Left cardiac atrium (tissue), 4 donors: ENCODE measurements at regions not wholly inside any gene's neighbourhood (a gene's known extent, or its start where the extent isn't known, plus 50 kb on each side); places are given as distances from the start of the nearest gene placed in this dataset.

ENCODE experiments used
- ATAC-seq, 2 donors: fragments of 200-7000 bp; cut with Tn5 transposase; one replicate each; pipeline ENCODE4 v1.9.1; 2020; ENCODE audit warnings: mild to moderate bottlenecking in 2 of 2, moderate library complexity in 2 of 2
- DNase-seq: peaks from one replicate; pipeline ENCODE4 v3.0.0-alpha.2; 2020
- intact Hi-C, 2 donors: fragments of 100-400 bp; cut with DNase I; formaldehyde crosslinking; loops; one replicate each; pipeline versions ENCODE4 v1.14.1 to v1.15.1; 2022 to 2023
- donor health status: DM: no; HTN: yes; CAD: no.
- donor health status: DM: no; HTN: yes; CAD: no; lungs with severe emphysema.
- donor health status: DM: yes; HTN: yes; CAD: no.
- donor health status: Dilated cardiomyopathy.

DNA sequence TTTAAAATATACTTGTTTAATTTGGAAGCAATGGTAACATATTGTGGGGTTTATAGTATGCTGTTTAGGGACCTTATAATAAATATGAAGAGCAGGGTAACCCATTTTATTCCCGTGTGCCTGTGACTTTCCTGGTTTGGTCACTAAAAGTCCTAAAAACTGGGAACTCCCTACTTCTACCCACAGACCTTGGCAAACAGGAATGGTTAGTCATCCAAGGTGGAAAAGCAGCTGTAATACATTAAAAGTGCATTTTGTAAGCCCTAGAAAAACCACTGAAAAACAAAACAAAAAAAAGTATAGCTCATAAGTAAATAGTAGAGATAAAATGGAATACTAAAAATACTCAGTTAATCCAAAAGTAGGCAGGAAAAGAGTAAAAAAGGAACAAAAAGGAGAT, 538.9 kb downstream of the LMO4 start:
- DNase-seq (no peak), ATAC-seq (no peak)
- intact Hi-C loops, result no loop called here

DNA sequence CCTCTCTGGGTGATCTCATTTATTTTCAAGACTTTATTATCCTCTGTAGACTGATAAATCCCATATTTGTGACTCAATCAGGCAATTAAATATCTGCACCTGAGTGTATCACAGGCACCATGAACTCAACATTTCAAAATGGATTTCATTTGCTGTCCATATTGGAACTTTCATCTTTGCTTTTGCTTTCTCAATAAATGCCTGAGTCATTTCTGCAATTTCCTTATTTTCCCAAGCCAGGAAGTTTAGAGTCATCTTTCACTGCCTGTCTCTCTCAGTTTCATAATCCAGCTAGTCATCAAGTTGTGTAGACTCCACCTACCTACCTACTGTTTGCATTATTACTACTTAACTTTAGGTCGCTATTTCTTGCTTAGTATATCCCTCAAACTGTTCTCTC, 540.9 kb downstream of the LMO4 start:
- DNase-seq (no peak), ATAC-seq (peak in 1 of 2 donors; percentile 73)
- intact Hi-C loops, result no loop called here

DNA sequence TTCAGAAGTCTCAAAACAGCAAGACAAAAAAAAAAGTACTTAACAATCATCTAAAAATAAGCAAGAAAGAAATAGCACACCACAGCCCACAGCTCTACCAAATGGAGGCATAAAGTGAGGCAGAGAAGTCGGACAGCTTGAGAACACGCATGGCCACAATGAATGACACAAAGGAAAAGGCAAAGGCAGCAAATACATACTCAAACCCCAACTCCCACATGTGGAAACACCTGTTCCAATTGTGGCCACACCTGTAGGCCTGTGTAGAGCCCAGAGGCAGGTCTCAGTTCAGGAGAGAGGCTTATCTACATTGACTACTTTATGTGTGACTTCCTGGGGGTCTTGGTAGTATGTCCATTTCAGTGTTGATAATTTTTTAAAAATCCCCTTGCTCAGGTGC, 543.5 kb downstream of the LMO4 start:
- DNase-seq (no peak), ATAC-seq (no peak)
- intact Hi-C loops, result no loop called here

- ATAC-seq, result no peak
- DNase-seq, result no peak
- intact Hi-C loops, result no loop called here
These were observed 544.0 kb downstream of the LMO4 start for GRCh38 chr1:87872692-87873091.

DNA sequence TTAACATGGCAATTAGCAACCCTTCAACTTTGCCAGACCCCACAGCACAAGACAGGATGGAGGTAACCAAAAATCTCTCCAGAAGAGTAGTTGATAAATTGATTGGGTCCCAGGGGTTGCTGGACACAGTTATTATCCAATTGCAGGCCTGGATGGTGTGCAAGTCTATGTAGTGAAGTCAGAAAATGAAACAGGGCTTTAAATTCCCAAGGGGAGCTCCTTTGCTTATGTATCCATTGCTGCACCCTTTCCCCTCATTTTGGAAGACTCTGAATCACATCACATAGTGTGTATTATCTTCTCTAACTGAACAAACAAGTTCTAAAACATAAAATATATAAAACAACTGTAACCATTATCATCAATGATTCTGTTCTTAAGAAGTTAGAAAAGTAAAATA, 550.2 kb downstream of the LMO4 start:
- no peak for DNase-seq
- intact Hi-C loops, result no loop called here
- no peak for ATAC-seq

DNA sequence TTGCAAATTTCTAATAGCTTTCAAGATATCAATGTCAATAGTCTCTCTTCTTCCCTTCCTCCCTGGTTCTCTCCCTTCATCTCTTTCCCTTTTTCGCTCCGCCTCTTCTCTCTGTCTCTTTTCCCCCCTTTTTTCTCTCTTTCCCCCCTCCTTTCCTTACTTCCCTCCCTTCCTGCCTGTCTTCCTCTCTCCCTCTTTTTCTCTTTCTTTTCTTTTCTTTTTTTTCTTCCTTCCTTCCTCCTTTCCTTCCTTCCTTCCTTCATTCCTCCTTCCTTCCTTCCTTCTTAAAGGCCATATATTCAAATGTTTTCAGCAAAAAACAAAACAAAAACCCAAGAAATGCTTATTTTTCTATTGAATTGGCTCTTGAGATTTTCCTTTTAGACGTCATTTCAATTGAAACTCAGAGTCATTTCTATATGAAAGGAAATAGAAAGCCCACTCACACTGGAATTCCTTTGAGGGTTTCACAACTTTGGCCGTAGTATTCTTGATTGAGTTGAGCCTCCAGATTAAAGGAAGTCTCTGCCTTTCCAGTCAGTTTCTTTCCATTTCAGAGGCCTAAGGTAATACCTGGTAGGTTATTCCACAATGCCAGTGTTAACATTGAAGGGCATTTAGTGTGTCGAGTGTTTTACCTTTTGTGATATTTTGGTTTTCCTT, 551.5 kb downstream of the LMO4 start:
- no peak for DNase-seq
- intact Hi-C loops, result no loop called here
- no peak for ATAC-seq

DNA sequence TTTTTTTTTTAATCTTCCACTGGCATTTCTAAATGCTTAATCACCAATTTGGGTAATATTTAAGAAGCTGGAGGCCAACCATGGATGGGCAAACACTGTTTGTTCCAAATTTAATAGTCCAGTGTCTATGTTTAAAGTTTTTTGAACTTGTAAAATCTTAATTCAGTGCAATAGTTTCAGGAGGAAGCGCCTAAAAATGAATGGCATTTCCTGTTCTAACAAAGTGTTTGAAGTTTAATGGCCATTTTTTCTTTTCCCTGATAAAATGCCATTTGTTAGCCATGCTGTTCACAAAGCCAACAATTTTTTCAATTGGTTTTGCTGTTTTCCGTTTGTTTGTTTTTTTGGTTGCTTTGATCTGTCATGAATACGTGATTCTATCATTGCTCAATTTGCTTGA, 552.1 kb downstream of the LMO4 start:
- ATAC-seq (no peak), DNase-seq (no peak)
- intact Hi-C loops, result no loop called here

DNA sequence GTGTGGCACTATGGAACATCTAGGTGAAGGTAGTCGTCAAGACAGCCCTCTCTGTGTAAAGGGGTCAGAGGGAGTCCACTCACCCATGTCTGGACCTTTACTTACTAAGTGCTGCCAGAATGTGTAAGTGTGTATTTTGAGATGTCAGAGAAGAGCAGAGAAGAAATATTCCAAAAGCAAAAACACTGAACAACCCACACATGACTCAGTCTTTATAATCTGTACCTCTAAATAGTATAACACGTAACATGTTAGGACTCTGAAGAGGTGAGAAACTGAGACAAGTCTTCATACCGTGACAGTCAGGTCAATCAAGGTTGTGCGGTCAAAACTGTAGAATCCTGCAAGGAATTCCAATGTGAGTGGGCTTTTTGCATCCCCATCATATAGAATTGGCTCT, 555.2 kb downstream of the LMO4 start:
- ATAC-seq (no peak), DNase-seq (no peak)
- intact Hi-C loops, result no loop called here

GRCh38 chr1:87884581-87884980, 555.9 kb downstream of the LMO4 start:
- intact Hi-C loops, result no loop called here
- no peak for ATAC-seq
- DNase-seq, result no peak

GRCh38 chr1:87885278-87886025, 556.8 kb downstream of the LMO4 start:
- no peak for DNase-seq
- intact Hi-C loops, result no loop called here
- no peak for ATAC-seq

GRCh38 chr1:87887100-87887499, 558.4 kb downstream of the LMO4 start:
- intact Hi-C loops, result no loop called here
- ATAC-seq (no peak), DNase-seq (no peak)

DNA sequence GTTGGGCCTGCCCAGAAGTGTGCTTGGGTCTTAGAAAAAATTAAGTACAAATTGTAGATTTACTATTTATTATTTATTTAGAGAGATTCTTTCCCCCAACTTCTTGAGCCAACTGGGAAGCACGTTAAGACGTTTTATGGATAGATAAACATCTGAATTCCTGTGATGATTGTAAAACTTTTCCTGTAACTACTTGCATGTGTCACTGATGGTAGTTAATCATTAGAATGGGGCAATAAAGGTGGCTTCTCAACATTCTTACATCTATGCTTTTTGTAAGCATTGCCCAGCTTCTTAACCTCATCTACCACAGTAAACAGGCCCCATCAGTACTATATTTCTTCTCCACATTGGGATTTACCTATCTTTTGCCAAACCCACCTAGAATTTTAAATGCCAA, 559.8 kb downstream of the LMO4 start:
- DNase-seq (no peak), ATAC-seq (no peak)
- intact Hi-C loops, result no loop called here

GRCh38 chr1:87894062-87894461, 565.4 kb downstream of the LMO4 start:
- intact Hi-C loops, result no loop called here
- no peak for DNase-seq
- no peak for ATAC-seq

DNA sequence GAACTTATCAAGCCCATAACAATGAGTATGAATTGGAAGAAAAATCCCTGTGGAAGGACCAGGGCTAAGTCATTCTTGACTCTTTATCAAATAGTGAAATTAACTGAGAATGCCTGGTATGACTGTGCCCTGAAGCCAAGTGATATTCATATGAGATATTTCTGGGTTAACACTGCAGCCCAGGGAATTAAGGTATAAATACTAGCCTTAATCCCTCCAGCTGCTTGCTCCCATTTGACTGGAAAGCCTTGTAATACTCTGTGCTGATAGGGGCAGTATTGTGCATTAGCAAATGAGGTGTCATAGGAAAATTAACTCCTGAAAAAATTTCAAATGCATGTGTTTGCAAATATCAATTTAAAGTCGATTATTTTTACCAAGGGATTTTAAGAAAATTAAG, 568.8 kb downstream of the LMO4 start:
- ATAC-seq (no peak), DNase-seq (no peak)
- intact Hi-C loops, result no loop called here

DNA sequence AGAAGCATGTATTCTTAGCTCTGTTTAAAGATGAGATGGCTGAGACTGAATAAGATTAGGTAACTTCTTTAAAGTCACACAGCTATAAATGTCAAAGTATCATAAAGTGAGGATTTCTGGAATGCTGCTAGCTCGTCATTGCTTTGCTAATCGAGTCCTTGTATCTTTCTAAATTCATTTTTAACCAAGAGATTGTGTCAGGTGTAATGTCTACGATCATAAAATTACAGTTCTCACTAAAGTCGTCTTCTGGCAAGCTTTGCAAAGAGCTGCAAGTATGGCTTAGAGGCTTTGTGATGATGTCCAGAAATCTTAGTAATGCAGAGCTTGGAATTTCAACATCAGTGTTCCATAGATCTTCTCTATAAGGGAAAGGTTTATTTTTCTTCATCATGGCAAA, 569.8 kb downstream of the LMO4 start:
- intact Hi-C loops, result no loop called here
- ATAC-seq, result no peak

DNA sequence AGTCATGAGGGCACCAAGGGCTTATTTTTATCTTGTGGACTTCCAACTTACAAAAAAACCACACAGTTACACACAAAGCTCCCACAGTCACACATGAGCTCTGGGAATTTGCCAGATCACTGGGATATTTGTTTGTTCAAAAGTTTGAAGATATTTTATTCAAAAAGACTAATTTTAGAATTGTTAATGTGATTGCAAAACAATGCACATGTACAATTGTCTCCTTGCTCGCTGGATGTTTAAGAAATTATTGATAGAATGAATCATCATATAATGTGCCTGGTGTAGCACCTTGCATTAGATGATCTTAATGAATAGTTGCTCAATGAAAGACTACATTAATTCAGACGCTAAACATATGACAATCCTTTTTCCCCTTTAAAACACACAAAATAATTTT, 570.3 kb downstream of the LMO4 start:
- DNase-seq, result no peak
- no peak for ATAC-seq
- intact Hi-C loops, result no loop called here

More for the DNA sequence above, 569.8 kb downstream of the LMO4 start:
- no peak for DNase-seq

DNA sequence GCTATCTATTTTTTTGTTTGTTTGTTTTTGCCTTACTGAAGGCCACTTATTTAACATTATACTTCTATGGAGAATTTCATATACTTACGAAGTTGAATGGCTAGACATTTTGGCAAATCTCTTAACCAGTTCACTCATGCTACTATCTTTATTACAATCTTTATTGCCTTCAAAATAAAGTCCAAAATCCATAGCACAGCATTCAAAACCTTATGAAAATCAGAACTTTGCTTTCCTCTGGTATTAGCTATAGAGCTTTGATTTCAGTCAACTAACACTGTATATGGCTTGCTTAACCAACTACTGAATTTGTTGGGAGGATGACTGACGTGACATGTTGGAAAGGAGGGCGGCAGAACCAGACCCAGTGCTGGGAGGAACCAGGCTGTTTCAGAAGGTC, 571.1 kb downstream of the LMO4 start:
- intact Hi-C loops, result no loop called here
- DNase-seq (no peak), ATAC-seq (no peak)

DNA sequence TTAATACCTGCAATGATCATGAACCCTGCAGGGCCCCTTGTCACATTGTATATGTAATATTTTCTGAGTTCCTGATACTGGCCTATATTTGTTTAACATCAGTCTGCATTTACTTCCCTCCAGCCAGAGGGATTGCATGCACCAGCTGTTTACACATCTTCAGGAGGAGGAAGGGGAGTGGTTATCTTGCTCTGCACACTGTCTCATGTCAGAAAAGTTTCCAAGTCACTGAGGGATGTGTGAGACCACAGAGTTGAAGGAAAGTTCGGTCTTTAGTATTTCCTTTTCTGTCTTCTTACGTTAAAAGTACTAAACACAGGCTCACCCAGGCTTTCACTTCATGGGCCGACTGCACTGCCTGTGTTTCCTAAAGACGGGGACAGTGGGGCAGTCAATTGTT, 574.1 kb downstream of the LMO4 start:
- ATAC-seq (peak in 1 of 2 donors; percentile 77), DNase-seq (no peak)
- intact Hi-C loops, result no loop called here

DNA sequence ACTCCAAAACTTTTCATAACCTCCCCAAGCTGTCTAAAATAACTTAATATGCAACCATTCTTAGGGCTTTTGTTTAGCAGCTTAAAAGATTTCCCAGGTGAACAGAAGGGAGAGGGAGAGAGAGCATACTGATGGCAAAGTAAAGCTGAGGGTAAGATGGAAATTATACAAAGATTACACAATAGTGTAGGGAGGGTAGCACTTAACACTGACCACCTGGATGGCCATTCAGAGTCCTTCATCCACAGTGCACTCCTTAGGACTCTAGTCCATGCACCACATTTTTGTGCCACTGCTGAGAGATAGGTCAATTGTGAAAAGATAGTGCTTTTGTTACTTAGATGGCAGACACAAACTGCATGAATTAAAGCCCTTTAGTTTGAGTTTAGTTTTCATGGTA, 574.6 kb downstream of the LMO4 start:
- ATAC-seq (no peak), DNase-seq (no peak)
- intact Hi-C loops, result no loop called here

- intact Hi-C loops, result no loop called here
These were observed 576.0 kb downstream of the LMO4 start for GRCh38 chr1:87904651-87905050.

GRCh38 chr1:87905651-87906050, 577.0 kb downstream of the LMO4 start:
- ATAC-seq, result no peak
- intact Hi-C loops, result no loop called here
- DNase-seq, result no peak

More at GRCh38 chr1:87904651-87905050, 576.0 kb downstream of the LMO4 start:
- ATAC-seq (no peak), DNase-seq (no peak)
